ENCODE measurements at regions not wholly inside any gene's neighbourhood (a gene's known extent, or its start where the extent isn't known, plus 50 kb on each side); places are given as distances from the start of the nearest gene placed in this dataset.

- Histone ChIP-seq H2BK120ac (ENCODE audit: low read depth, low read length, poor library complexity, severe bottlenecking) (no peak overlapping the region), H2AFZ (ENCODE audit: low read length) (no peak overlapping the region), H2BK20ac (ENCODE audit: low read depth, low read length, poor library complexity, severe bottlenecking) (no peak overlapping the region), H2BK12ac (ENCODE audit: insufficient read length, low read depth, low read length) (no peak overlapping the region), H3K27ac (ENCODE audit: insufficient read length, low read depth, low read length) (no peak overlapping the region), H3K23me2 (ENCODE audit: insufficient read length, low read depth, low read length, poor library complexity, severe bottlenecking) (no peaks in the 10 kb centered on the region), H4K20me1 (ENCODE audit: control insufficient read depth, insufficient read depth, insufficient read length) (no peaks in the 10 kb centered on the region), H3K9ac (ENCODE audit: extremely low read depth, insufficient read length, low read length) (no peak overlapping the region), H4K8ac (replicated peaks; ENCODE audit: insufficient read length, low read depth, low read length) (no peak overlapping the region), H3K14ac (ENCODE audit: insufficient read depth, low read length) (no peak overlapping the region), H3K27me3 (ENCODE audit: insufficient read depth, low read length) (no peaks in the 10 kb centered on the region), H3K79me1 (ENCODE audit: insufficient read depth, low read depth, low read length, poor library complexity, severe bottlenecking) (no peaks in the 10 kb centered on the region), H3T11ph (ENCODE audit: low read length) (no peak overlapping the region), H4K5ac (ENCODE audit: insufficient read length, low read depth, low read length) (no peak overlapping the region), H3K9me3 (ENCODE audit: control insufficient read depth, low read depth, low read length) (no peaks in the 10 kb centered on the region), H3K4ac (ENCODE audit: low read depth, low read length) (no peak overlapping the region), H3K56ac (ENCODE audit: insufficient read length, low read depth, low read length) (no peak overlapping the region), H3K23ac (ENCODE audit: insufficient read length, low read depth, low read length) (no peak overlapping the region), H3K18ac (ENCODE audit: insufficient read length, low read depth, low read length) (no peak overlapping the region), H2BK5ac (ENCODE audit: insufficient read length, low read length) (no peak overlapping the region), H3K79me2 (ENCODE audit: insufficient read depth, low read length) (no peaks in the 10 kb centered on the region), H3K4me1 (ENCODE audit: insufficient read depth, low read length) (no peaks in the 10 kb centered on the region), H2BK15ac (ENCODE audit: low read depth, low read length) (no peak overlapping the region), H4K91ac (ENCODE audit: insufficient read length, low read depth, low read length) (no peak overlapping the region), H3K4me2 (ENCODE audit: insufficient read depth, insufficient read length, low read length) (no peak overlapping the region), H2AK5ac (ENCODE audit: insufficient read length, low read length) (no peak overlapping the region)
- H3K36me3 Mint-ChIP-seq (ENCODE audit: insufficient read depth in 1 of 3, low read depth in 3 of 3) = no peaks in the 10 kb centered on the region
- TF ChIP-seq CTCF (conservative IDR thresholded peaks at IDR 0.05) = no peak
- H3K27me3 Mint-ChIP-seq (ENCODE audit: low read depth) = no peaks in the 10 kb centered on the region
- DNase-seq = peak; percentile 93
- H3K27ac Mint-ChIP-seq = peak overlapping the region in 1 of 3 experiments; percentile 85; a peak in 2 of 7 replicates
- no peak overlapping the region for H3K4me3 Mint-ChIP-seq
- no CpG with 5 or more reads among the region's 3 CpGs for WGBS (ENCODE audit: extremely low coverage, insufficient read length, low lambda C conversion rate)
- H3K4me1 Mint-ChIP-seq = peaks cover 15 to 18% of the 10 kb centered on the region in 2 experiments
- no peaks in the 10 kb centered on the region; a peak in 1 of 5 replicates for H3K9me3 Mint-ChIP-seq
Observed at GRCh38 chr19:28482221-28482620, 730.7 kb downstream of the UQCRFS1 start.
